ENCODE measurements at regions not wholly inside any gene's neighbourhood (a gene's known extent, or its start where the extent isn't known, plus 50 kb on each side); places are given as distances from the start of the nearest gene placed in this dataset.
"Not testable (repeated sequence)": the region's sequence is repeated elsewhere in the genome, so short reads cannot be mapped to it uniquely, and the experiment has no call there.

- not testable (repeated sequence) for DNase-seq (ENCODE audit: low spot score)
Measured at GRCh38 chr9:78916884-78917283, 620.0 kb downstream of the PSAT1 start.

GRCh38 chr9:78918976-78919375, 622.1 kb downstream of the PSAT1 start:
- DNase-seq (ENCODE audit: low spot score), result no peak

GRCh38 chr9:78919701-78920100, 622.8 kb downstream of the PSAT1 start:
- no peak for DNase-seq (ENCODE audit: low spot score)

DNA sequence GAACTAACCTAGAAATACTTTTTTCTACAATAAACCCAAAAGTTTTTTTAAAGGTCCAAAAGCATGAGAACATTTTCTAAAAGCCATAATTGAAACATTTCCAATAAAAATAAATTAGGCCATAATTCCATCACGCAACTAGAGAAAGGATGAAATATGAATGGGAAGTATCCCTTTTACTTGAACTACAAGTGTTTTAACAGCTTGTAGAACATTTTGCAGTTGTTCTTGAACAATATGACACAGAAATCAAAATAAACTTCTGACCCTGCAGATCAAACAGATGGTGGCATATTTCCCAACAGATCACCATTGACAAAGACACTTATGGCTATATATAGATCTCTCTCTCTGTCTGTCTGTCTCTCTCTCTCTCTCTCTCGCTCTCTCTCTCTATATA, 624.4 kb downstream of the PSAT1 start:
- no peak for DNase-seq (ENCODE audit: low spot score)

GRCh38 chr9:78923966-78924659, 627.2 kb downstream of the PSAT1 start:
- DNase-seq (ENCODE audit: low spot score), result no peak

- no peak for DNase-seq (ENCODE audit: low spot score)
Measured at GRCh38 chr9:78927099-78927940, 630.4 kb downstream of the PSAT1 start.

DNA sequence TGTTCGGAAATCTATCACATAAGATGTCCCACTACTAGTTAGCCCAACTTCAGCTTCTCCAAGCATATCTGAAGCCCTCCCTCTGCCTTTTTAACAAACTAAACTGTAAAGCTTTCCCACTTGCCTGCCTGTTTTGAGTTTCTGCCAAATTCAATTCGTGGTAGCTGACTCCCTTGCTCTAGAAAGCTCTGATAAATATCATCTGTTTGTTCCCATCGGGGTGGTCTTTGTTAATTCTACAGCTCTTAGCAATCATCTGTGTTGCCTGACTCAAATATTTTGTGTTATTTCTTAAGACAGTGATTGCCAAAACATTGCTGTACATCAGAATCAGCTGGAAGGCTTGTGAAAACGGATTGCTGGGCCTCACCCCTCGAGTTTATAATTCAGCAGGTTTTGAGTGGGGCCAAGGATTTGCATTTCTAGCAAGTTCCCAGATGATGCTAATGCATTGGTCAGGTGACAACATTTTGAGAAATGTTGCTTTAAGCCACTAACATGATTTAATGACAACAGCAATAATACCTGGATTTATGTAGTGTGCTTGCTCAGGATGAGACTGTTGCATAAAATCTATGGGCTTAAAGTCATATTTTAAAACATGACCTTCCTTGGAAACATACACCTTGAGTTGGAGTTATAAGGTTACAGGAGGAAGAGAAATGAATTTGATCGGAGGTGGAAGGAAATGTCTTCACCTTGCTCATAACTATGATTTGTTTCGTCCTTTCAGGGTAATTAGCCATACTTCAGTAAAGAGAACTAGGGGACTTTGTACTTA, 631.9 kb downstream of the PSAT1 start:
- no peak for DNase-seq (ENCODE audit: low spot score)

DNA sequence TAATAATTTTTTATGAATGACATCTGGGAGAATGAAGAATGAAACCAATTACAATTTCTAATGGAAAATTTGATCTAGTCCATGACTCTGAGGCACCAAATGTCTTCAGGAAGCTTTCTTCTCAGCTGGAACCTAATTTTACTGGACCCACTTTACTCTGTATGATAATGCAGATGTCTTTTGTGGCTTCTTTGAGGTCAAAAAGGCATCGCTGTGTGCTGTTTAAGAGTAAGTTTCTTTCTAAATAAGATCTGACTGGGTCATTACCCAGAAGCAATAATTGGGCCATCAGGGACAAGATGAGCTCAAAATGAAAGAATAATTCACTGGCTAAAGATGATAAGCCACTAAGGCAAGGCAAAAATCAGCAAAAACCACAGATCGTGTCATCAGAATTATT, 633.4 kb downstream of the PSAT1 start:
- no peak for DNase-seq (ENCODE audit: low spot score)

DNA sequence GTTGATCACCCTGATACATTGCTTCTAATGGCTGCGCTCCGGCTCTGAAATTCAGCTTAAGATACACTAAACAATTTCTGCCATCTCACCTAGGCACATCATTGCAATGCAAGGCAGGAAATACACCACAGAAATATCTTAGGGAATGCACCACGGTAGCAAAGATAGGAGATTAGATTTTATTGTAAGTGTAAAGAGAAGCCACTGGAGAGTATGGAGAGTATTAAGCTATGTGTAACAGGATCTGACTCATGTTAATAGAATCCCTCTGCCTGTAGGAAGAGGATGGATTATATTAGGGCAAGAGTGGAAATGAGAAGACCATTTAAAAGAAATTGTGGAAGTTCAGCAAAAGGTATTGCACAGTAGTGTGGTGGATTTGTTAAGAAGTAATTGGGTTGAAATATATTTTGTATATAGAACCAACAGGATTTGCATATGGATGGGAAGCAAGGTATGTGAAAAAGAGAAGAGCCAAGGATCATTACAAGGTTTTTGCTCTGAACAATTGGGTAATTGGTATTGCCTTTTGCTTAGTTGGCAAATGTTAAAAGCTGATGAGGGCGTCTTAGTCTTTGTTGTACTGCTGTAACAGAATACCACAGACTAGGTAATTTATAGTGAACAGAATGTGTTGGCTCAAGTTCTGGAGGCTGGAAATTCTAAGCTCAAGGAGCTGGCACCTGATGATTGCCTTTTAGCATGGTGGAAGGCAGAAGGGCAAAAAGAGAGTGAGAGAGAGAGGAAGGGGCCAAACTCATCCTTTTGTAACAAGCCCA, 636.1 kb downstream of the PSAT1 start:
- no peak for DNase-seq (ENCODE audit: low spot score)

DNA sequence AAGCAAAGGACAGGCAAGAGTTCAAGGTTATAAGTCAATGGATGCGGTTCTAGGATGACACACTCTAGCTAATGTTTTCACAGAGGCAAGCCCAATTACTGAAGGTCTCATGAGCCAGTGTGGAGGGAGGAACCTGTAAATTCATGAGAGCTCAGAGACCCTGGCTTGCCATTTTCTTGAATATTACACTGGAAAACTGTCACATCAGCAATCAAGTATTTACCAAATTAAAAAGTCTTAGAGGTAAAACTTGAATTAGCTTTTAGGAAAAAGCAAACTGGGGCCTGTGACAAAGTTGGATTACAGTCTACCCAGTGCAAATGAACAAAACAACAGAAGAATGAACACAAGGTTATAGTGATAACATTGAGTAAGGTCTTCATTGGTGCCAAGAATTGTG, 636.9 kb upstream of the TLE4 start:
- DNase-seq (ENCODE audit: low spot score), result no peak

GRCh38 chr9:78938821-78939220, 632.9 kb upstream of the TLE4 start:
- no peak for DNase-seq (ENCODE audit: low spot score)

GRCh38 chr9:78939311-78940065, 632.3 kb upstream of the TLE4 start:
- DNase-seq (ENCODE audit: low spot score), result no peak

- DNase-seq (ENCODE audit: low spot score), result no peak
Measured at GRCh38 chr9:78940121-78940855, 631.5 kb upstream of the TLE4 start.

GRCh38 chr9:78954286-78954685, 617.5 kb upstream of the TLE4 start:
- DNase-seq (ENCODE audit: low spot score), result no peak

DNA sequence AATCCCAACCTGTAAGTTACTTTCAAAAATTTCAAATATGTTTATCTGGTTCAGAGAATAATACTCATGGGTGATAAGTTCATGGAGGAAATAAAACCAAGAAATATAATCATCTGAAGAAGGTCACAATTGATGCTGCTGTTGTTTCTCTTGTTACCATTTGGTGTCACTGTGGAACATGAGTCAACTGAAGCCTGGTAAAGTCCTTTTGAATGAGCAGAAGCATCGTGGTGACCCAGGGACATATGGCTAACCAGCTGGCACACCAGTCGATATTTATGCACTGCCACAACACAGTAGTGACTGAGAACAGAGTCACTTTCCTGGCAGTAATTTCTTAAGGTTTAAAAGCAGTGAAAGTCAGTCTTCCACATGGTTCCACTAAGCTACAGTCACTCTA, 612.9 kb upstream of the TLE4 start:
- no peak for DNase-seq (ENCODE audit: low spot score)

DNA sequence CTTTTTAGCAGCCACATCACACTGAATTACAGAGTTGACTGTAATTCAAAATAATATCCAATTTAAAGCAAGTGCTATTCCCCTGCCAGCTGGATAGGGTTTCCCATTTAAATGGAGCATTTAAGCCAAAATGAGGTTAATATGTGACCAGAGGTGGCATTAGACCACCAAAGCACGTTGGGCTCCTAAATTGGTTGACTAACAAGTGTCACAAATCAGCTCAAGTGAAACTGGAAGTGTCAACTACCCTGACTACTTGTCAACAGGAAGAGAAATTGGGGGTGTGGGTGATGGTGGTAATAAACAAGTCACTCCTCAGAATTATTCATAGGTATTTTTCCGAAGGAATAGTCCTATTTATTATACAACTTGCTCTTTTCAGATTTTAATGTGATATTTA, 609.6 kb upstream of the TLE4 start:
- DNase-seq (ENCODE audit: low spot score), result no peak

- no peak for DNase-seq (ENCODE audit: low spot score)
Measured at GRCh38 chr9:78963911-78964310, 607.9 kb upstream of the TLE4 start.

GRCh38 chr9:78967596-78968217, 604.1 kb upstream of the TLE4 start:
- DNase-seq (ENCODE audit: low spot score), result no peak

- no peak for DNase-seq (ENCODE audit: low spot score)
Measured at GRCh38 chr9:78970375-78970774, 601.4 kb upstream of the TLE4 start.

GRCh38 chr9:78971540-78971939, 600.2 kb upstream of the TLE4 start:
- no peak for DNase-seq (ENCODE audit: low spot score)
